OCI-M1 (cell line): ENCODE measurements at regions not wholly inside any gene's neighbourhood (a gene's known extent, or its start where the extent isn't known, plus 50 kb on each side); places are given as distances from the start of the nearest gene placed in this dataset.
"Not testable (repeated sequence)": the region's sequence is repeated elsewhere in the genome, so short reads cannot be mapped to it uniquely, and the experiment has no call there.

ENCODE experiments used
- DNase-seq: peaks from one replicate; lab custom pipeline; 2025; lab: John Stamatoyannopoulos, UW

DNA sequence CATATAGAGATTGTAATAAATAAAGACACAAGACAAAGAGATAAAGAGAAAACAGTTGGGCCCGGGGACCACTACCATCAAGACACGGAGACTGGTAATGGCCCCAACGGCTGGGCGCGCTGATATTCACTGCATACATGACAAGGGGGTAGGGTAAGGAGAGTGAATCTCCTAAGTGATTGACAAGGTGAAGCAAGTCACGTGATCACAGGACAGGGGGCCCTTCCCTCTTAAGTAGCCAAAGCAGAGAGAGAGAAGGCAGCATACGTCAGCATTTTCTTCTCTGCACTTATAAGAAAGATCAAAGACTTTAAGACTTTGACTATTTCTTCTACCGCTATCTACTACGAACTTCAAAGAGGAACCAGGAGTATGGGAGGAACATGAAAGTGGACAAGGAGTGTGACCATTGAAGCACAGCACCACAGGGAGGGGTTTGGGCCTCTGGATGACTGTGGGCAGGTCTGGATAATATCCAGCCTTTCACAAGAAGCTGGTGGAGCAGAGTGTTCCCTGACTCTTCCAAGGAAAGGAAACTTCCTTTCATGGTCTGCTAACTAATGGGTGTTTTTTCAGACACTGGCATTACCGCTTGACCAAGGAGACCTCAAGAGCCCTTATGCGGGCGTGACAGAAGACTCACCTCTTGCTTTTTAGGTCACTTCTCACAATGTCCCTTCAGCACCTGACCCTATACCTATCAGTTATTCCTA, 75.6 kb downstream of the MRPL39 start:
- not testable (repeated sequence) for DNase-seq

- DNase-seq = no peak
These were observed 78.8 kb downstream of the MRPL39 start for GRCh38 chr21:25528515-25528914.

- DNase-seq = peak; percentile 75
These were observed 88.8 kb downstream of the MRPL39 start for GRCh38 chr21:25518491-25518911.

DNA sequence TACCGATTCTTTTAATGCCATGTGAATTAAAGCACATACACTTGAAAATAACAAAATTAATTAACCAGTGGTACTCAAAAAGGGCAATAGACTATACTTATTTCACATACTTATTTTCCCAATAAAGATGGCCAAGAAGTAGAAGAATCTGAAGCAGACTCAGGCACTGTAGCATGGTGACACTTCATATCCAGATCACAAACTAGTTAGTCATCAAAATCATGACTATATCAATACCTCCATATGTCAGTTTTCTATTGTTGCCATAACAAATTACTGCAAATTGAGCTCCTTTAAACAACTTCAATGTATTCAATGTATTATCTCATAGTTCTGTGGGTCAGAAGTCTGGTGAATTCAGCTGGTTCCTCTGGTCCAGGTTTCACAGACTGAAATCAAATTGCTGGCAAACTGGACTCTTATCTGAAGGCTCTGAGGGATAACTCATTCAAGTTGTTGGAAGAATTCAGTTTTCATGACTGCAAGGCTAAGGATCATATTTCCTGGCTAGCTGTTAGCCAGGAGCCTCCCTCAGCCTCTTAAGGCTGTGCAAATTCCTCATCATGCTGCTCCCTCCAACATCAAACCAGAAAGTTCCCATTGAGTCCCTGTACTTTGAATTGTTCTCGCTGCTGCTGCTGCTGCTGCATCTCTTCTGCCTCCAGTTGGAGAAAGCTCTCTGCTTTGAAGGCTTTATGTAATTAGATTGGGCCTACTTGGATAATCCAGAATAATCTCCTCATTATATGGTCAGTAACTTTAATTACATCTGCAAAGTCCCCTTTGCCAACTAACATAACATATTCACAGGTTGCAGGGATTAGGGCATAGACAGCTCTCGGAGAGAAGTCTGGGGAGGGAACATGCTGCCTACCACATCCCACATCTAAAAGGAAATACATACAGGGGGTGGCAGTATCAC, 91.5 kb downstream of the MRPL39 start:
- DNase-seq = no peak

GRCh38 chr21:25513810-25514209, 93.5 kb downstream of the MRPL39 start:
- DNase-seq = no peak

- no peak for DNase-seq
These were observed 94.9 kb downstream of the MRPL39 start for GRCh38 chr21:25512095-25513081.

- DNase-seq = peak; percentile 25
These were observed 97.4 kb downstream of the MRPL39 start for GRCh38 chr21:25509862-25510261.

GRCh38 chr21:25508364-25508763, 98.9 kb downstream of the MRPL39 start:
- DNase-seq = peak; percentile 72

GRCh38 chr21:25507522-25507921, 99.8 kb downstream of the MRPL39 start:
- peak; percentile 39 for DNase-seq

- DNase-seq = no peak
These were observed 100.4 kb downstream of the MRPL39 start for GRCh38 chr21:25506887-25507286.

- peak; percentile 35 for DNase-seq
These were observed 101.0 kb downstream of the MRPL39 start for GRCh38 chr21:25506261-25506660.

DNA sequence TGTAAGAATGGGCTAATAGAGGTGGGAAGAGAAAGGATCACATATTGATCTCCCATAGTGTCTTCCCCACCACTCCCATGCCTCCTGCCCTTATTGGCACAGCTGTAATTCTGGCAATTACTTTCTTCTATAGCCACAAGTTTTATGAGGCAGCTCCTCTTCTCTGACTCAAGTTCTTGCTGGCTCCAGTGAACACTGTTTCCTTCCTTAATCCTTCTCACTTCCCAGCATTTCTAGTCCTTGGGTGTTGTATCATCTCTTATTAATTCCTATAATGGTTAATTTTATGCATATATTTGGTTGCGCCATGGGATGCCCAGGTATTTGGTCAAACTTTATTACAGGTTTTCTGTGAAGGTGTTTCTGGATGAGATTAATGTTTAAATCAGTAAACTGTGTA, 103.3 kb downstream of the MRPL39 start:
- no peak for DNase-seq

DNA sequence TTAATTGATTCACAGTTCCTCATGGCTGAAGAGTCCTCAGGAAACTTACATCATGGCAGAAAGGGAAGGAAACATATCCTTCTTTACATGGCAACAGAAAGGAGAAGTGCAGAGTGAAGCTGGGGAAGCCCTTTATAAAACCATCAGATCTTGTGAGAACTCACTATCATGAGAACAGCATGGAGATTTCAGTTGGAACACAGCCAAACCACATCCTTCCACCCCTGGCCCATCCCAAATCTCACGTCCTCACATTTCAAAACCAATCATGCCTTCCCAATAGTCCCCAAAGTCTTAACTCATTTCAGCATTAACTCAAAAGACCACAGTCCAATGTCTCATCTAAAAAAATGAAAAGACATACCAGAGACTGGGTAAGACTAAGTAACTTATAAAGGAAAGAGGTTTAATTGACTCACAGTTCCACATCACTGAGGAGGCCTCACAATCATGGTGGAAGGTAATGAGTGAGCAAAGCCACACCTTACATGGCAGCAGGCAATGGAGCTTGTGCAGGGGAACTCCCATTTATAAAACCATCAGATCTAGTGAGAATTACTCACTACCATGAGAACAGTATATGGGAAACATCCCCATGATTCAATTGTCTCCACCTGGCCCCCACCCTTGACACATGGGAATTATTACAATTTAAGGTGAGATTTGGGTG, 105.2 kb downstream of the MRPL39 start:
- peak; percentile 83 for DNase-seq

GRCh38 chr21:25501462-25501861, 105.8 kb downstream of the MRPL39 start:
- no peak for DNase-seq

GRCh38 chr21:25500598-25500997, 106.7 kb downstream of the MRPL39 start:
- DNase-seq = no peak

GRCh38 chr21:25496825-25497482, 110.3 kb downstream of the MRPL39 start:
- no peak for DNase-seq

GRCh38 chr21:25494804-25495203, 112.5 kb downstream of the MRPL39 start:
- DNase-seq = no peak

DNA sequence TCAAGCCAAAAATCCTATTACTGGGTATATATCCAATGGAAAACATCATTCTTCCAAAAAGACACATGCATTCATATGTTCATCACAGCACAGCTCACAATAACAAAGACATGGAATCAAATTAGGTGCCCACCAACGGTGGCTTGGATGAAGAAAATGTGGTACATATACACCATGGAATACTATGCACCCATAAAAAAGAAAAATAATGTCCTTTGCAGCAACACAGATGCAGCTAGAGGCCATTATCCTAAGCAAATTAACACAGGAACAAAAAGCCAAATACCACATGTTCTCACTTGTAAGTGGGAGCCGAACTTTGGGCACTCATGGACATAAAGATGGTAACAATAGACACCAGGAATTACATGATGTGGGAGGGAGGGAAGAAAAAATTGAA, 113.6 kb downstream of the MRPL39 start:
- DNase-seq = no peak

- no peak for DNase-seq
These were observed 116.0 kb downstream of the MRPL39 start for GRCh38 chr21:25491267-25491666.

- no peak for DNase-seq
These were observed 116.5 kb downstream of the MRPL39 start for GRCh38 chr21:25490742-25491141.

GRCh38 chr21:25489673-25490072, 117.6 kb downstream of the MRPL39 start:
- no peak for DNase-seq
